ENCODE measurements at regions not wholly inside any gene's neighbourhood (a gene's known extent, or its start where the extent isn't known, plus 50 kb on each side); places are given as distances from the start of the nearest gene placed in this dataset.

DNA sequence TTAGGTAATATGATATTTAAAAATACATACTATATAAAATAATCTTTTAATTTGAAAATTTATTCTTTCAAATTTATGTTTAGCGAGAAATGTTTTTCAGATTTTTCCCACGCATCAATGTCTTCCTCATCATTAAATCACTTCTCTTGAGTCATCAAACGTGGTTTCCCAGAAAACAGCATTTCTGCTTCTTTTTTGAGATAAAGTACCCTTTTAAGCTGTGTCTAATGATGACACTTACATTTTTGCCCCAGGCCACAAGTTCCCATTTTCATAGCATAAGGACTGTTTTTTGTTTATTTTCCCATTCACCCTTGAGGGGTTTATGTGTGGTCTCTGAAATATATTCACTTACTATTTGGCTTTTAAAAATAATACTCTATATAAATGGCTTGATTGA, 139.0 kb upstream of the HS3ST3A1 start:
- TF ChIP-seq EZH2 (optimal IDR thresholded peaks at IDR 0.05; ENCODE audit: low read depth, low read length) (no peak), EZH2phosphoT487 (IDR thresholded peaks at IDR 0.05; ENCODE audit: low read length) (no peak)
- TF ChIP-seq, protein P1, sequence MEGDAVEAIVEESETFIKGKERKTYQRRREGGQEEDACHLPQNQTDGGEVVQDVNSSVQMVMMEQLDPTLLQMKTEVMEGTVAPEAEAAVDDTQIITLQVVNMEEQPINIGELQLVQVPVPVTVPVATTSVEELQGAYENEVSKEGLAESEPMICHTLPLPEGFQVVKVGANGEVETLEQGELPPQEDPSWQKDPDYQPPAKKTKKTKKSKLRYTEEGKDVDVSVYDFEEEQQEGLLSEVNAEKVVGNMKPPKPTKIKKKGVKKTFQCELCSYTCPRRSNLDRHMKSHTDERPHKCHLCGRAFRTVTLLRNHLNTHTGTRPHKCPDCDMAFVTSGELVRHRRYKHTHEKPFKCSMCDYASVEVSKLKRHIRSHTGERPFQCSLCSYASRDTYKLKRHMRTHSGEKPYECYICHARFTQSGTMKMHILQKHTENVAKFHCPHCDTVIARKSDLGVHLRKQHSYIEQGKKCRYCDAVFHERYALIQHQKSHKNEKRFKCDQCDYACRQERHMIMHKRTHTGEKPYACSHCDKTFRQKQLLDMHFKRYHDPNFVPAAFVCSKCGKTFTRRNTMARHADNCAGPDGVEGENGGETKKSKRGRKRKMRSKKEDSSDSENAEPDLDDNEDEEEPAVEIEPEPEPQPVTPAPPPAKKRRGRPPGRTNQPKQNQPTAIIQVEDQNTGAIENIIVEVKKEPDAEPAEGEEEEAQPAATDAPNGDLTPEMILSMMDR (IDR thresholded peaks at IDR 0.05; ENCODE audit: low read length) = no peak
